HCT116 (cell line): ENCODE measurements at regions not wholly inside any gene's neighbourhood (a gene's known extent, or its start where the extent isn't known, plus 50 kb on each side); places are given as distances from the start of the nearest gene placed in this dataset.

Experiments
- ATAC-seq: fragments of 200-7000 bp; cut with Tn5 transposase; 2 replicates; pipeline ENCODE4 v1.9.1; 2020; ENCODE audit warnings: mild to moderate bottlenecking, moderate library complexity
- BruUV-seq: library from RNA; stranded (reverse); fragments of 400-500 nt; replicated peaks from 2 replicates; lab custom pipeline; 2021; lab: Mats Ljungman, UMichigan
- CTCF ChIA-PET: fragments of 300-600 bp; sonication (Branson Sonifier 250); formaldehyde crosslinking; loops from one replicate; lab custom pipeline; 2021; ENCODE audit warnings: antibody characterized with exemption; lab: Charles Lee
- POLR2A ChIA-PET: fragments of 300-600, 350-600 bp; sonication (Branson Sonifier 250); formaldehyde crosslinking; loops from one replicate; lab custom pipeline; 2021; ENCODE audit warnings: antibody characterized with exemption; lab: Charles Lee
- RAD21 ChIA-PET, 2 experiments: fragments of 300-600 bp; sonication (Branson Sonifier 250); formaldehyde crosslinking; loops; one replicate each; lab custom pipeline; 2023; ENCODE audit warnings: low total read pairs in 2 of 2; ENCODE audit not compliant: uncharacterized antibody in 2 of 2, unreplicated experiment in 2 of 2, low non-redundant PET in 1 of 2; lab: Charles Lee
- DNase-seq: peaks from one replicate; pipeline ENCODE4 v3.0.0-alpha.2; 2010; ENCODE audit warnings: low read depth, low spot score
- H2AFZ ChIP-seq: fragments of 200-600 bp; shearing (Covaris generic), sonication (generic); 2 replicates; pipeline ENCODE4 v1.6.1; 2017; ENCODE audit warnings: low read depth, mixed run types, mixed read lengths, antibody characterized with exemption, low read length; ENCODE audit not compliant: poor library complexity, severe bottlenecking
- H3K27ac ChIP-seq: 2 replicates; pipeline ENCODE4 v1.5.1; 2012; ENCODE audit warnings: low read depth, low read length
- H3K27me3 ChIP-seq: fragments of 200-600 bp; sonication (generic); 2 replicates; pipeline ENCODE4 v1.6.1; 2016; ENCODE audit warnings: mixed run types, low read length, mixed read lengths; ENCODE audit not compliant: insufficient read depth
- H3K36me3 ChIP-seq, 2 experiments: fragments of 200-500 bp in 1 of 2; fragments of 200-600 bp in 1 of 2; sonication (Bioruptor generic) in 1 of 2; sonication (generic) in 1 of 2; 2 replicates each; pipeline versions ENCODE4 v1.5.1 to v1.6.1; 2014 to 2016; ENCODE audit warnings: low read length in 2 of 2, inconsistent platforms in 1 of 2, mixed read lengths in 1 of 2, mixed run types in 1 of 2; ENCODE audit not compliant: insufficient read depth in 2 of 2, control insufficient read depth in 1 of 2
- H3K4me1 ChIP-seq, 2 experiments: fragments of 200-600 bp in 1 of 2; sonication (generic) in 1 of 2; 2 replicates each; pipeline versions ENCODE4 v1.5.1 to v1.6.1; 2012 to 2017; ENCODE audit warnings: low read length in 2 of 2, inconsistent platforms in 1 of 2, mild to moderate bottlenecking in 1 of 2, mixed read lengths in 1 of 2, mixed run types in 1 of 2, moderate library complexity in 1 of 2; ENCODE audit not compliant: insufficient read depth in 2 of 2, control insufficient read depth in 1 of 2
- H3K4me2 ChIP-seq: fragments of 200-600 bp; sonication (generic); 2 replicates; pipeline ENCODE4 v1.6.1; 2017; ENCODE audit warnings: mixed run types, low read length, mixed read lengths
- H3K4me3 ChIP-seq, 2 experiments: fragments of 200-600 bp in 1 of 2; sonication (generic) in 1 of 2; replicated peaks in 1 of 2; 2 replicates each; pipeline ENCODE4 v1.5.1; 2011 to 2016; ENCODE audit warnings: low read length in 2 of 2, control low read depth in 1 of 2, low read depth in 1 of 2, mild to moderate bottlenecking in 1 of 2, mixed read lengths in 1 of 2, mixed run types in 1 of 2
- H3K79me2 ChIP-seq: fragments of 200-600 bp; sonication (generic); 2 replicates; pipeline ENCODE4 v1.6.1; 2017; ENCODE audit warnings: mild to moderate bottlenecking, mixed run types, low read length, moderate library complexity, mixed read lengths; ENCODE audit not compliant: insufficient read depth
- H3K9ac ChIP-seq: fragments of 200-600 bp; sonication (generic); 2 replicates; pipeline ENCODE4 v1.6.1; 2016; ENCODE audit warnings: low read length, mixed read lengths
- H3K9me2 ChIP-seq: fragments of 200-600 bp; sonication (generic), shearing (Covaris generic); 2 replicates; pipeline ENCODE4 v1.6.1; 2017; ENCODE audit warnings: mixed run types, mild to moderate bottlenecking, moderate library complexity; ENCODE audit not compliant: insufficient read depth
- H3K9me3 ChIP-seq, 2 experiments: fragments of 200-500 bp in 1 of 2; fragments of 200-600 bp in 1 of 2; sonication (Bioruptor generic) in 1 of 2; sonication (generic) in 1 of 2; 2 replicates each; pipeline ENCODE4 v1.6.1; 2014 to 2017; ENCODE audit warnings: low read length in 2 of 2, mixed read lengths in 2 of 2, inconsistent platforms in 1 of 2, low read depth in 1 of 2, mild to moderate bottlenecking in 1 of 2, mixed run types in 1 of 2, moderate library complexity in 1 of 2; ENCODE audit not compliant: control insufficient read depth in 1 of 2, insufficient read depth in 1 of 2
- H4K20me1 ChIP-seq: fragments of 200-600 bp; sonication (generic), shearing (Covaris generic); 2 replicates; pipeline ENCODE4 v1.6.1; 2017; ENCODE audit warnings: mixed run types, mild to moderate bottlenecking, moderate library complexity; ENCODE audit not compliant: insufficient read depth
- CBX3 ChIP-seq: IDR thresholded peaks from 2 replicates; pipeline ENCODE4 v1.6.1; 2012; ENCODE audit warnings: low read depth
- EGR1 ChIP-seq: IDR thresholded peaks from 2 replicates; pipeline ENCODE4 v1.6.1; 2012; ENCODE audit warnings: low read depth
- ELF1 ChIP-seq: IDR thresholded peaks from 2 replicates; pipeline ENCODE4 v1.6.1; 2012; ENCODE audit warnings: low read depth, borderline replicate concordance
- EZH2 ChIP-seq: fragments of 200-600 bp; sonication (generic); IDR thresholded peaks from 2 replicates; pipeline ENCODE4 v1.6.1; 2017; ENCODE audit warnings: antibody characterized with exemption, mixed run types
- EZH2phosphoT487 ChIP-seq: fragments of 200-600 bp; IDR thresholded peaks from 2 replicates; pipeline ENCODE4 v1.6.1; 2018; ENCODE audit warnings: antibody characterized with exemption, borderline replicate concordance
- FOSL1 ChIP-seq: IDR thresholded peaks from 2 replicates; pipeline ENCODE4 v1.6.1; 2012; ENCODE audit warnings: low read depth
- JUND ChIP-seq: IDR thresholded peaks from 2 replicates; pipeline ENCODE4 v1.6.1; 2012
- POLR2A ChIP-seq: IDR thresholded peaks from 2 replicates; pipeline ENCODE4 v1.7.0; 2011; ENCODE audit warnings: borderline replicate concordance; ENCODE audit not compliant: insufficient read depth, insufficient read length; ENCODE audit errors: extremely low read depth
- POLR2AphosphoS5 ChIP-seq: IDR thresholded peaks from 2 replicates; pipeline ENCODE4 v1.6.1; 2011; ENCODE audit warnings: mild to moderate bottlenecking, low read depth, low read length, moderate library complexity
- RAD21 ChIP-seq: IDR thresholded peaks from 2 replicates; pipeline ENCODE4 v1.6.1; 2012; ENCODE audit warnings: low read depth, mild to moderate bottlenecking
- REST ChIP-seq: IDR thresholded peaks from 2 replicates; pipeline ENCODE4 v1.6.1; 2012; ENCODE audit warnings: low read depth
- SIN3A ChIP-seq: IDR thresholded peaks from 2 replicates; pipeline ENCODE4 v1.6.1; 2012; ENCODE audit warnings: low read depth
- ZNF274 ChIP-seq: fragments of 200-500 bp; sonication (Bioruptor generic); IDR thresholded peaks from 2 replicates; pipeline ENCODE4 v1.6.1; 2014; ENCODE audit warnings: mild to moderate bottlenecking, low read depth, low read length, inconsistent platforms
- intact Hi-C: fragments of 100-400 bp; cut with micrococcal nuclease; formaldehyde crosslinking; loops from 2 replicates; pipeline ENCODE4 v1.10.0; 2022

GRCh38 chr1:217322834-217323233 lies 308.1 kb downstream of the GPATCH2 start:
- no peaks in the 10 kb centered on the region for H3K36me3 ChIP-seq
- H3K9me3 ChIP-seq: no peaks in the 10 kb centered on the region
- H3K9ac ChIP-seq: no peak overlapping the region
- H3K27me3 ChIP-seq: no peaks in the 10 kb centered on the region
- no peaks in the 10 kb centered on the region for H4K20me1 ChIP-seq
- TF ChIP-seq SIN3A (no peak), JUND (no peak), CBX3 (no peak), REST (no peak), EGR1 (no peak), EZH2 (no peak), ZNF274 (no peak), FOSL1 (no peak)
- intact Hi-C loops: no loop called here
- H3K9me2 ChIP-seq: no peaks in the 10 kb centered on the region
- CTCF ChIA-PET: no interaction called here
- RAD21 ChIA-PET: no interaction called here
- H3K4me1 ChIP-seq: no peaks in the 10 kb centered on the region
- ATAC-seq (no peak), DNase-seq (no peak)
- H3K4me3 ChIP-seq: no peak overlapping the region
- H2AFZ ChIP-seq: no peak overlapping the region
- H3K79me2 ChIP-seq: no peaks in the 10 kb centered on the region
- H3K27ac ChIP-seq: no peak overlapping the region
- no TSS peak for BruUV-seq
- POLR2A ChIA-PET: no interaction called here
- no peak overlapping the region for H3K4me2 ChIP-seq

- Histone ChIP-seq H3K36me3 (no peaks in the 10 kb centered on the region), H3K27ac (no peak overlapping the region), H3K9ac (no peak overlapping the region), H3K9me3 (no peaks in the 10 kb centered on the region), H3K4me2 (no peak overlapping the region), H4K20me1 (no peaks in the 10 kb centered on the region), H3K9me2 (no peaks in the 10 kb centered on the region), H3K27me3 (no peaks in the 10 kb centered on the region), H3K4me3 (no peak overlapping the region), H3K4me1 (no peaks in the 10 kb centered on the region), H2AFZ (no peak overlapping the region), H3K79me2 (no peaks in the 10 kb centered on the region)
- TF ChIP-seq FOSL1 (no peak), POLR2AphosphoS5 (no peak), RAD21 (no peak), ELF1 (no peak), CBX3 (no peak), EZH2phosphoT487 (no peak), POLR2A (no peak)
- DNase-seq (no peak), ATAC-seq (no peak)
- ChIA-PET RAD21 (no interaction called here), POLR2A (no interaction called here), CTCF (no interaction called here)
- intact Hi-C loops: no loop called here
- no TSS peak for BruUV-seq
Observed at GRCh38 chr1:217315346-217315745, 315.5 kb downstream of the GPATCH2 start.
